Upper lobe of left lung (tissue), 6 donors: ENCODE measurements at regions not wholly inside any gene's neighbourhood (a gene's known extent, or its start where the extent isn't known, plus 50 kb on each side); places are given as distances from the start of the nearest gene placed in this dataset.

Source experiments
- ATAC-seq, 2 donors: fragments of 200-7000 bp; cut with Tn5 transposase; one replicate each; pipeline ENCODE4 v1.9.1; 2022; ENCODE audit warnings: mild to moderate bottlenecking in 2 of 2, moderate library complexity in 2 of 2; ENCODE audit not compliant: low FRiP score in 2 of 2
- DNase-seq, 2 donors: peaks; one replicate each; pipeline ENCODE4 v3.0.0-alpha.2; 2019 to 2020
- H3K27ac ChIP-seq, 4 donors: fragments of 200-600 bp; sonication (generic); one replicate each; pipeline ENCODE4 v1.5.1; 2016 to 2019
- H3K27me3 ChIP-seq, 4 donors: fragments of 200-600 bp; sonication (generic); one replicate each; pipeline ENCODE4 v1.5.1; 2017 to 2019
- H3K36me3 ChIP-seq, 4 donors: fragments of 200-600 bp; sonication (generic); one replicate each; pipeline ENCODE4 v1.5.1; 2016 to 2019
- H3K4me1 ChIP-seq, 4 donors: fragments of 200-600 bp; sonication (generic); one replicate each; pipeline ENCODE4 v1.5.1; 2018 to 2019
- H3K4me3 ChIP-seq, 4 donors: fragments of 200-600 bp; sonication (generic); one replicate each; pipeline ENCODE4 v1.5.1; 2017 to 2019; ENCODE audit warnings: mild to moderate bottlenecking in 2 of 4, moderate library complexity in 1 of 4
- H3K9me3 ChIP-seq, 4 donors: fragments of 200-600 bp; sonication (generic); one replicate each; pipeline ENCODE4 v1.5.1; 2018 to 2019
- CTCF ChIP-seq, 6 experiments: fragments of 450-650 bp in 4 of 6; fragments of 200-600 bp in 2 of 6; sonication (generic) in 2 of 6; IDR thresholded peaks; one replicate each; pipeline ENCODE4 v1.5.1; 2016 to 2019; ENCODE audit warnings: antibody characterized with exemption in 6 of 6
- EP300 ChIP-seq, 4 donors: sonication (generic); formaldehyde crosslinking; IDR thresholded peaks; one replicate each; pipeline ENCODE4 v1.5.1; 2017; ENCODE audit warnings: antibody characterized with exemption in 4 of 4, control low read depth in 2 of 4
- POLR2A ChIP-seq, 4 donors: fragments of 450-650 bp; IDR thresholded peaks; one replicate each; pipeline ENCODE4 v1.5.1; 2016 to 2017; ENCODE audit warnings: antibody characterized with exemption in 4 of 4, mild to moderate bottlenecking in 2 of 4
- POLR2AphosphoS5 ChIP-seq, 2 donors: sonication (generic); formaldehyde crosslinking; IDR thresholded peaks; one replicate each; pipeline ENCODE4 v1.5.1; 2017; ENCODE audit warnings: antibody characterized with exemption in 2 of 2
- WGBS, 2 donors: methylation state at CpG; one replicate each; pipeline ENCODE4 v1.1.5; 2017 to 2018; 5-methylcytosine and 5-hydroxymethylcytosine counted together
- donor health status: DM: no; HTN: no; CAD: no; lungs with moderate emphysema.
- donor health status: DM: no; HTN: yes; CAD: no; lungs with severe emphysema.

- Histone ChIP-seq H3K4me1 (no peaks in the 10 kb centered on the region), H3K36me3 (no peaks in the 10 kb centered on the region), H3K27ac (no peak overlapping the region), H3K9me3 (no peaks in the 10 kb centered on the region), H3K4me3 (no peak overlapping the region), H3K27me3 (no peaks in the 10 kb centered on the region)
- DNase-seq (no peak), ATAC-seq (no peak)
- TF ChIP-seq POLR2A (IDR thresholded peaks at IDR 0.05) = no peak
- TF ChIP-seq POLR2AphosphoS5 (IDR thresholded peaks at IDR 0.05) = no peak
- no peak for TF ChIP-seq CTCF (IDR thresholded peaks at IDR 0.05)
Measured at GRCh38 chr6:51249798-51250197, 431.1 kb downstream of the TFAP2B start.

- H3K9me3 ChIP-seq = no peaks in the 10 kb centered on the region
- 64 to 65% methylated on average over 4 of the region's 4 CpGs for WGBS, 2 donors
- H3K27ac ChIP-seq = no peak overlapping the region
- H3K4me3 ChIP-seq = no peak overlapping the region
- DNase-seq = no peak
- ATAC-seq = no peak
- no peaks in the 10 kb centered on the region for H3K4me1 ChIP-seq
- H3K36me3 ChIP-seq = no peaks in the 10 kb centered on the region
- no peak for TF ChIP-seq POLR2A (IDR thresholded peaks at IDR 0.05)
- no peaks in the 10 kb centered on the region for H3K27me3 ChIP-seq
Measured at GRCh38 chr6:51250317-51250716, 431.6 kb downstream of the TFAP2B start.

GRCh38 chr6:51257938-51258337, 439.3 kb downstream of the TFAP2B start:
- Histone ChIP-seq H3K4me3 (no peak overlapping the region), H3K4me1 (no peaks in the 10 kb centered on the region), H3K9me3 (no peaks in the 10 kb centered on the region), H3K27ac (no peak overlapping the region), H3K36me3 (no peaks in the 10 kb centered on the region), H3K27me3 (no peaks in the 10 kb centered on the region)
- TF ChIP-seq POLR2AphosphoS5 (IDR thresholded peaks at IDR 0.05) (no peak), EP300 (IDR thresholded peaks at IDR 0.05) (no peak), POLR2A (IDR thresholded peaks at IDR 0.05) (no peak), CTCF (IDR thresholded peaks at IDR 0.05) (no peak)
- 66 to 76% methylated on average over 2 of the region's 2 CpGs for WGBS, 2 donors
- DNase-seq (no peak), ATAC-seq (no peak)

- H3K4me1 ChIP-seq = no peaks in the 10 kb centered on the region
- no peaks in the 10 kb centered on the region for H3K9me3 ChIP-seq
- no peak overlapping the region for H3K4me3 ChIP-seq
- TF ChIP-seq POLR2AphosphoS5 (IDR thresholded peaks at IDR 0.05) = no peak
- TF ChIP-seq CTCF (IDR thresholded peaks at IDR 0.05) = no peak
- no peak for TF ChIP-seq POLR2A (IDR thresholded peaks at IDR 0.05)
- TF ChIP-seq EP300 (IDR thresholded peaks at IDR 0.05) = no peak
- DNase-seq (no peak), ATAC-seq (no peak)
- H3K27ac ChIP-seq = no peak overlapping the region
- WGBS, 2 donors = 87 to 90% methylated on average over 1 to 3 of the region's 3 CpGs
- no peaks in the 10 kb centered on the region for H3K27me3 ChIP-seq
- H3K36me3 ChIP-seq = no peaks in the 10 kb centered on the region
Measured at GRCh38 chr6:51260003-51260402, 441.3 kb downstream of the TFAP2B start.

GRCh38 chr6:51261691-51262090, 443.0 kb downstream of the TFAP2B start:
- WGBS, 2 donors = 82 to 88% methylated on average over 5 of the region's 5 CpGs
- TF ChIP-seq EP300 (IDR thresholded peaks at IDR 0.05) = no peak
- H3K36me3 ChIP-seq = no peaks in the 10 kb centered on the region
- H3K4me1 ChIP-seq = no peaks in the 10 kb centered on the region
- DNase-seq = no peak
- H3K27me3 ChIP-seq = no peaks in the 10 kb centered on the region
- H3K27ac ChIP-seq = no peak overlapping the region
- no peak for ATAC-seq
- no peaks in the 10 kb centered on the region for H3K9me3 ChIP-seq
- H3K4me3 ChIP-seq = no peak overlapping the region

GRCh38 chr6:51265426-51265825, 446.8 kb downstream of the TFAP2B start:
- Histone ChIP-seq H3K9me3 (no peaks in the 10 kb centered on the region), H3K27ac (no peak overlapping the region), H3K36me3 (no peaks in the 10 kb centered on the region), H3K4me1 (no peaks in the 10 kb centered on the region), H3K27me3 (no peaks in the 10 kb centered on the region), H3K4me3 (no peak overlapping the region)
- 50 to 80% methylated on average over 3 to 4 of the region's 4 CpGs for WGBS, 2 donors
- DNase-seq (peak in 1 of 2 donors; percentile 35), ATAC-seq (peak in 1 of 2 donors; percentile 68)
- no peak for TF ChIP-seq POLR2AphosphoS5 (IDR thresholded peaks at IDR 0.05)
- no peak for TF ChIP-seq EP300 (IDR thresholded peaks at IDR 0.05)
- TF ChIP-seq CTCF (IDR thresholded peaks at IDR 0.05) = no peak
- TF ChIP-seq POLR2A (IDR thresholded peaks at IDR 0.05) = no peak
